GM19238 (cell line): ENCODE measurements at regions not wholly inside any gene's neighbourhood (a gene's known extent, or its start where the extent isn't known, plus 50 kb on each side); places are given as distances from the start of the nearest gene placed in this dataset.
"Not testable (repeated sequence)": the region's sequence is repeated elsewhere in the genome, so short reads cannot be mapped to it uniquely, and the experiment has no call there.

ENCODE experiments used
- DNase-seq: peaks from one replicate; pipeline ENCODE4 v3.0.0; 2011; ENCODE audit warnings: low spot score; ENCODE audit not compliant: insufficient read length

- DNase-seq = no peak
Measured at GRCh38 chr5:111830333-111830732, 73.3 kb upstream of the NREP start.

- DNase-seq = no peak
Measured at GRCh38 chr5:111829701-111830100, 72.7 kb upstream of the NREP start.

GRCh38 chr5:111826064-111826463, 69.1 kb upstream of the NREP start:
- DNase-seq = no peak

- DNase-seq = no peak
Measured at GRCh38 chr5:111820072-111820471, 63.1 kb upstream of the NREP start.

GRCh38 chr5:111819028-111819427, 62.0 kb upstream of the NREP start:
- not testable (repeated sequence) for DNase-seq

GRCh38 chr5:111813537-111813936, 56.5 kb upstream of the NREP start:
- DNase-seq = no peak

GRCh38 chr5:111810112-111810511, 53.1 kb upstream of the NREP start:
- no peak for DNase-seq
